Endothelial cell of umbilical vein (primary cell): ENCODE measurements at regions not wholly inside any gene's neighbourhood (a gene's known extent, or its start where the extent isn't known, plus 50 kb on each side); places are given as distances from the start of the nearest gene placed in this dataset.

Experiments
- BruUV-seq: library from RNA; stranded (reverse); fragments of 400-500 nt; replicated peaks from 2 replicates; lab custom pipeline; 2021; lab: Mats Ljungman, UMichigan
- CTCF ChIA-PET: fragments of 300-600, 350-600 bp; sonication (Branson Sonifier 250); formaldehyde crosslinking; loops from one replicate; lab custom pipeline; 2021; ENCODE audit warnings: antibody characterized with exemption, inconsistent platforms; lab: Charles Lee
- POLR2A ChIA-PET: fragments of 300-600, 350-600 bp; sonication (Branson Sonifier 250); formaldehyde crosslinking; loops from one replicate; lab custom pipeline; 2021; ENCODE audit warnings: antibody characterized with exemption, inconsistent platforms; lab: Charles Lee
- DNase-seq: peaks from one replicate; pipeline ENCODE4 v3.0.0-alpha.2; 2011; ENCODE audit warnings: low read depth, low spot score
- FAIRE-seq: peaks from 2 replicates; lab custom pipeline; 2011; peaks lifted over from hg19 to GRCh38; lab: Jason Lieb, UNC
- H2AFZ ChIP-seq: 2 replicates; pipeline ENCODE4 v1.6.0; 2012; ENCODE audit warnings: low read depth, low read length, control low read depth, inconsistent platforms
- H3K27ac ChIP-seq: 2 replicates; pipeline ENCODE4 v1.5.1; 2011; ENCODE audit warnings: low read depth, mild to moderate bottlenecking, control low read depth, low read length, moderate library complexity; ENCODE audit not compliant: insufficient read depth
- H3K27me3 ChIP-seq, 2 experiments: 2 replicates each; pipeline versions ENCODE4 v1.6.0 to v1.6.1; 2011; ENCODE audit warnings: low read length in 2 of 2, mixed read lengths in 1 of 2; ENCODE audit not compliant: control insufficient read depth in 2 of 2, insufficient read depth in 2 of 2
- H3K36me3 ChIP-seq, 2 experiments: 2 replicates in 1 of 2; 3 replicates in 1 of 2; pipeline ENCODE4 v1.5.1; 2011; ENCODE audit warnings: low read length in 2 of 2, mild to moderate bottlenecking in 1 of 2, moderate library complexity in 1 of 2; ENCODE audit not compliant: control insufficient read depth in 2 of 2, insufficient read depth in 2 of 2; ENCODE audit errors: extremely low read depth in 1 of 2
- H3K4me1 ChIP-seq: 3 replicates; pipeline ENCODE4 v1.5.1; 2011; ENCODE audit warnings: mild to moderate bottlenecking, low read length; ENCODE audit not compliant: control insufficient read depth, insufficient read depth; ENCODE audit errors: extremely low read depth
- H3K4me2 ChIP-seq: 2 replicates; pipeline ENCODE4 v1.6.1; 2011; ENCODE audit warnings: low read length, control low read depth, mixed read lengths; ENCODE audit not compliant: insufficient read depth
- H3K4me3 ChIP-seq, 3 experiments: fragments of 200-600 bp in 1 of 3; sonication (generic), shearing (Covaris generic) in 1 of 3; replicated peaks in 1 of 3; 2 replicates each; pipeline ENCODE4 v1.5.1; 2011 to 2016; ENCODE audit warnings: control low read depth in 3 of 3, low read length in 3 of 3, mild to moderate bottlenecking in 2 of 3, inconsistent platforms in 1 of 3, low read depth in 1 of 3, moderate library complexity in 1 of 3; ENCODE audit not compliant: insufficient read depth in 1 of 3
- H3K79me2 ChIP-seq: 2 replicates; pipeline ENCODE4 v1.6.0; 2012; ENCODE audit warnings: low read length, inconsistent platforms; ENCODE audit not compliant: control insufficient read depth, insufficient read depth
- H3K9ac ChIP-seq: replicated peaks from 2 replicates; pipeline ENCODE3; 2011; ENCODE audit warnings: low read length, control low read depth; ENCODE audit not compliant: insufficient read depth; ENCODE audit errors: extremely low read depth
- H3K9me1 ChIP-seq: replicated peaks from 3 replicates; pipeline ENCODE4 v1.6.0; 2011; ENCODE audit warnings: mild to moderate bottlenecking, low read length; ENCODE audit not compliant: control insufficient read depth, insufficient read depth; ENCODE audit errors: extremely low read depth
- H3K9me3 ChIP-seq: replicated peaks from 2 replicates; pipeline ENCODE4 v1.5.1; 2012; ENCODE audit warnings: low read length, inconsistent platforms; ENCODE audit not compliant: control insufficient read depth, insufficient read depth
- H4K20me1 ChIP-seq: replicated peaks from 2 replicates; pipeline ENCODE3; 2011; ENCODE audit warnings: mild to moderate bottlenecking, low read length; ENCODE audit not compliant: control insufficient read depth, insufficient read depth; ENCODE audit errors: extremely low read depth
- EZH2 ChIP-seq: IDR thresholded peaks from 2 replicates; pipeline ENCODE4 v1.6.1; 2012; ENCODE audit warnings: borderline replicate concordance, low read depth, mild to moderate bottlenecking, moderate library complexity, low read length, inconsistent platforms; ENCODE audit not compliant: severe bottlenecking
- FOS ChIP-seq: IDR thresholded peaks from 2 replicates; pipeline ENCODE4 v1.6.1; 2011; ENCODE audit warnings: mild to moderate bottlenecking, low read length, moderate library complexity, borderline replicate concordance; ENCODE audit not compliant: insufficient read depth
- GATA2 ChIP-seq: IDR thresholded peaks from 2 replicates; pipeline ENCODE4 v1.7.0; 2011; ENCODE audit warnings: low read depth, mild to moderate bottlenecking, moderate library complexity, mixed read lengths, low read length; ENCODE audit not compliant: insufficient read length, insufficient read depth
- JUN ChIP-seq: IDR thresholded peaks from 2 replicates; pipeline ENCODE4 v1.6.1; 2011; ENCODE audit warnings: borderline replicate concordance, low read depth; ENCODE audit not compliant: insufficient read length, insufficient read depth
- MYC ChIP-seq: IDR thresholded peaks from one replicate; pipeline ENCODE4 v1.6.1; 2011; ENCODE audit warnings: mild to moderate bottlenecking, low read depth, low read length
- POLR2A ChIP-seq: IDR thresholded peaks from 2 replicates; pipeline ENCODE4 v1.6.1; 2012; ENCODE audit warnings: low read depth, mild to moderate bottlenecking, control low read depth, low read length
- POLR2AphosphoS5 ChIP-seq: IDR thresholded peaks from 2 replicates; pipeline ENCODE4 v1.6.1; 2012; ENCODE audit warnings: low read depth, mild to moderate bottlenecking, control low read depth, low read length, moderate library complexity; ENCODE audit not compliant: insufficient read depth
- dilution Hi-C: fragments of 300-500 bp; cut with MboI; formaldehyde crosslinking; loops from one replicate; pipeline ENCODE4 v1.15.0; 2019; ENCODE audit warnings: low sequenced_read_pairs; ENCODE audit not compliant: extremely low pct_ligation_motif_present
- intact Hi-C: fragments of 100-400 bp; cut with micrococcal nuclease; formaldehyde crosslinking; loops from one replicate; pipeline ENCODE4 v1.10.0; 2022
- TF ChIP-seq, protein P1 (sequence below), 2 donors: IDR thresholded peaks; 1 replicate in 1 of 2; 2 replicates in 1 of 2; pipeline ENCODE4 v1.5.1; 2011; ENCODE audit warnings: low read length in 2 of 2, mild to moderate bottlenecking in 2 of 2, moderate library complexity in 2 of 2, control low read depth in 1 of 2, inconsistent platforms in 1 of 2, low read depth in 1 of 2; ENCODE audit not compliant: insufficient read depth in 1 of 2; ENCODE audit errors: extremely low read depth in 1 of 2
- TF ChIP-seq, protein P2 (sequence below): IDR thresholded peaks from 2 replicates; pipeline ENCODE4 v1.6.1; 2011; ENCODE audit not compliant: insufficient read depth, insufficient read length

DNA sequence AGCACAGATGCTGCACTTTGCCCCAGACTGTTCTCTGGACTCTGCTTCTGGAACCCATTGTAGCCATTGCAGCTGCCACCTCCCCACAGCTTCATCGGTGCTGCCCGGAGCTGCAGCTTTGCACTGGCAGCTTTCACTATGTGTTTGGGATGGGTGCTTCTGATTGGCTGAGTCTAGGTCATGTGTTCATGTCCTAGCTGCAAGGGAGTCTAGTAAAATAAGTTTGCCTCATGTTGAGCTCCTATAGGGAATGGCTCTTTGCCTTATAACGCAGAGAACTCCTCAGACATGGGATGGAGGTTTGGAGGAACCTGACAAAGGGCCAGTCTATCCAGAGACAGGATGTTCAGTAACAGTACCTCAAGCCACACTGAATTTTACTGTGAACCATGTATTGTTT, 268.0 kb downstream of the BMP7 start:
- H3K9me1 ChIP-seq, result no peaks in the 10 kb centered on the region
- no peaks in the 10 kb centered on the region for H3K9me3 ChIP-seq
- CTCF ChIA-PET, result no interaction called here
- no peak overlapping the region for H2AFZ ChIP-seq
- intact Hi-C loops (no loop called here), dilution Hi-C loops (no loop called here)
- no peak overlapping the region for H3K4me3 ChIP-seq
- H3K9ac ChIP-seq, result no peak overlapping the region
- H3K4me2 ChIP-seq, result no peak overlapping the region
- DNase-seq (no peak), FAIRE-seq (no peak)
- TF ChIP-seq EZH2 (no peak), POLR2A (no peak), JUN (no peak), FOS (no peak), MYC (no peak), POLR2AphosphoS5 (no peak), GATA2 (no peak)
- TF ChIP-seq, protein P1, sequence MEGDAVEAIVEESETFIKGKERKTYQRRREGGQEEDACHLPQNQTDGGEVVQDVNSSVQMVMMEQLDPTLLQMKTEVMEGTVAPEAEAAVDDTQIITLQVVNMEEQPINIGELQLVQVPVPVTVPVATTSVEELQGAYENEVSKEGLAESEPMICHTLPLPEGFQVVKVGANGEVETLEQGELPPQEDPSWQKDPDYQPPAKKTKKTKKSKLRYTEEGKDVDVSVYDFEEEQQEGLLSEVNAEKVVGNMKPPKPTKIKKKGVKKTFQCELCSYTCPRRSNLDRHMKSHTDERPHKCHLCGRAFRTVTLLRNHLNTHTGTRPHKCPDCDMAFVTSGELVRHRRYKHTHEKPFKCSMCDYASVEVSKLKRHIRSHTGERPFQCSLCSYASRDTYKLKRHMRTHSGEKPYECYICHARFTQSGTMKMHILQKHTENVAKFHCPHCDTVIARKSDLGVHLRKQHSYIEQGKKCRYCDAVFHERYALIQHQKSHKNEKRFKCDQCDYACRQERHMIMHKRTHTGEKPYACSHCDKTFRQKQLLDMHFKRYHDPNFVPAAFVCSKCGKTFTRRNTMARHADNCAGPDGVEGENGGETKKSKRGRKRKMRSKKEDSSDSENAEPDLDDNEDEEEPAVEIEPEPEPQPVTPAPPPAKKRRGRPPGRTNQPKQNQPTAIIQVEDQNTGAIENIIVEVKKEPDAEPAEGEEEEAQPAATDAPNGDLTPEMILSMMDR (IDR thresholded peaks at IDR 0.05; ENCODE audit: extremely low read depth in 1 of 2, insufficient read depth in 1 of 2, low read depth in 1 of 2, low read length in 2 of 2), result no peak
- TF ChIP-seq, protein P2, sequence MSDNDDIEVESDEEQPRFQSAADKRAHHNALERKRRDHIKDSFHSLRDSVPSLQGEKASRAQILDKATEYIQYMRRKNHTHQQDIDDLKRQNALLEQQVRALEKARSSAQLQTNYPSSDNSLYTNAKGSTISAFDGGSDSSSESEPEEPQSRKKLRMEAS, result no peak
- H3K36me3 ChIP-seq, result no peaks in the 10 kb centered on the region
- H3K27ac ChIP-seq, result no peak overlapping the region
- no peaks in the 10 kb centered on the region for H3K4me1 ChIP-seq
- no peaks in the 10 kb centered on the region for H3K27me3 ChIP-seq
- H4K20me1 ChIP-seq, result no peaks in the 10 kb centered on the region
- POLR2A ChIA-PET, result no interaction called here
- no peaks in the 10 kb centered on the region for H3K79me2 ChIP-seq
- BruUV-seq, result no TSS peak
